Adrenal gland (tissue), 5 donors: ENCODE measurements at regions not wholly inside any gene's neighbourhood (a gene's known extent, or its start where the extent isn't known, plus 50 kb on each side); places are given as distances from the start of the nearest gene placed in this dataset.

ENCODE experiments used
- CTCF ChIP-seq, 6 experiments: fragments of 450-650 bp in 4 of 6; fragments of 200-600 bp in 2 of 6; sonication (generic) in 1 of 6; IDR thresholded peaks; 1 replicate in 5 of 6; 2 replicates in 1 of 6; pipeline versions ENCODE4 v1.5.1 to v1.8.0; 2016 to 2021; ENCODE audit warnings: antibody characterized with exemption in 6 of 6, mild to moderate bottlenecking in 2 of 6, moderate library complexity in 1 of 6
- POLR2A ChIP-seq, 2 donors: fragments of 450-650 bp; IDR thresholded peaks; one replicate each; pipeline ENCODE4 v1.6.1; 2017; ENCODE audit warnings: antibody characterized with exemption in 2 of 2, mild to moderate bottlenecking in 2 of 2, moderate library complexity in 1 of 2
- donor health status: DM: no; HTN: no; CAD: no.

- no peak for TF ChIP-seq CTCF (IDR thresholded peaks at IDR 0.05)
- no peak for TF ChIP-seq POLR2A (IDR thresholded peaks at IDR 0.05)
These were observed 213.7 kb downstream of the TRIB2 start for GRCh38 chr2:12930391-12930790.
